SK-N-SH treated with all-trans-retinoic acid at 6 μM for 48 hours (cell line): ENCODE measurements at regions not wholly inside any gene's neighbourhood (a gene's known extent, or its start where the extent isn't known, plus 50 kb on each side); places are given as distances from the start of the nearest gene placed in this dataset.

Experiments
- ATAC-seq: fragments of 200-7000 bp; cut with Tn5 transposase; 3 replicates; pipeline ENCODE4 v1.9.1; 2020; ENCODE audit warnings: mild to moderate bottlenecking, moderate library complexity
- ARNTL ChIP-seq: fragments of 450-650 bp; formaldehyde crosslinking; IDR thresholded peaks from 2 replicates; pipeline ENCODE4 v1.5.0; 2020; ENCODE audit warnings: low read depth, mild to moderate bottlenecking, moderate library complexity, borderline replicate concordance
- CREB5 ChIP-seq: fragments of 250-450 bp; sonication (Bioruptor Pico); IDR thresholded peaks from 2 replicates; pipeline ENCODE4 v1.5.1; 2020; ENCODE audit warnings: low read depth, mild to moderate bottlenecking, moderate library complexity
- CSRNP3 ChIP-seq: fragments of 250-450 bp; sonication (Bioruptor Pico); IDR thresholded peaks from 2 replicates; pipeline ENCODE4 v1.5.1; 2021; ENCODE audit warnings: mild to moderate bottlenecking, moderate library complexity
- ESRRG ChIP-seq: fragments of 250-450 bp; sonication (Bioruptor Pico); IDR thresholded peaks from 2 replicates; pipeline ENCODE4 v1.6.1; 2021; ENCODE audit warnings: mild to moderate bottlenecking
- GLIS3 ChIP-seq: fragments of 250-450 bp; sonication (Bioruptor Pico); IDR thresholded peaks from 2 replicates; pipeline ENCODE4 v1.5.0; 2020; ENCODE audit warnings: mild to moderate bottlenecking, moderate library complexity
- ISL1 ChIP-seq: fragments of 250-450 bp; sonication (Bioruptor Pico); IDR thresholded peaks from 2 replicates; pipeline ENCODE4 v2.1.2; 2022; ENCODE audit warnings: mild to moderate bottlenecking, moderate library complexity
- OSR1 ChIP-seq: fragments of 250-450 bp; sonication (Bioruptor Pico); IDR thresholded peaks from 2 replicates; pipeline ENCODE4 v1.8.0; 2022; ENCODE audit warnings: moderate library complexity, mild to moderate bottlenecking, inconsistent platforms
- POU6F1 ChIP-seq: fragments of 250-450 bp; sonication (Bioruptor Pico); IDR thresholded peaks from 2 replicates; pipeline ENCODE4 v1.8.0; 2021; ENCODE audit warnings: low read depth, mild to moderate bottlenecking, moderate library complexity, borderline replicate concordance
- PPARA ChIP-seq: fragments of 250-450 bp; sonication (Bioruptor Pico); IDR thresholded peaks from 2 replicates; pipeline ENCODE4 v1.5.0; 2020; ENCODE audit warnings: mild to moderate bottlenecking, borderline replicate concordance
- RARB ChIP-seq: fragments of 250-450 bp; sonication (Bioruptor Pico); IDR thresholded peaks from 2 replicates; pipeline ENCODE4 v1.8.0; 2021; ENCODE audit warnings: mild to moderate bottlenecking, moderate library complexity
- SNAI2 ChIP-seq: fragments of 250-450 bp; sonication (Bioruptor Pico); IDR thresholded peaks from 2 replicates; pipeline ENCODE4 v1.5.0; 2020; ENCODE audit warnings: mild to moderate bottlenecking, moderate library complexity
- TCF4 ChIP-seq: fragments of 250-450 bp; sonication (Bioruptor Pico); IDR thresholded peaks from 2 replicates; pipeline ENCODE4 v1.8.0; 2021; ENCODE audit warnings: mild to moderate bottlenecking, moderate library complexity, borderline replicate concordance
- TOX ChIP-seq: fragments of 250-450 bp; sonication (Bioruptor Pico); IDR thresholded peaks from 2 replicates; pipeline ENCODE4 v1.8.0; 2021; ENCODE audit warnings: mild to moderate bottlenecking, moderate library complexity, borderline replicate concordance
- TSHZ2 ChIP-seq: fragments of 250-450 bp; sonication (Bioruptor Pico); IDR thresholded peaks from 2 replicates; pipeline ENCODE4 v1.5.0; 2020; ENCODE audit warnings: mild to moderate bottlenecking, moderate library complexity
- ZC3H10 ChIP-seq: fragments of 250-450 bp; sonication (Bioruptor Pico); IDR thresholded peaks from 2 replicates; pipeline ENCODE4 v1.5.1; 2021; ENCODE audit warnings: mild to moderate bottlenecking, moderate library complexity
- ZFP3 ChIP-seq: fragments of 250-450 bp; sonication (Bioruptor Pico); IDR thresholded peaks from 2 replicates; pipeline ENCODE4 v1.5.0; 2020; ENCODE audit warnings: mild to moderate bottlenecking, moderate library complexity
- ZFP30 ChIP-seq: fragments of 450-650 bp; formaldehyde crosslinking; IDR thresholded peaks from 2 replicates; pipeline ENCODE4 v1.5.0; 2022; ENCODE audit warnings: mild to moderate bottlenecking, moderate library complexity
- ZNF565 ChIP-seq: fragments of 450-650 bp; formaldehyde crosslinking; conservative IDR thresholded peaks from 2 replicates; pipeline ENCODE4 v1.5.0; 2020; ENCODE audit warnings: low read depth, mild to moderate bottlenecking, moderate library complexity
- ZNF8 ChIP-seq: fragments of 450-650 bp; formaldehyde crosslinking; IDR thresholded peaks from 2 replicates; pipeline ENCODE4 v1.5.0; 2020; ENCODE audit warnings: mild to moderate bottlenecking, moderate library complexity

GRCh38 chr18:22021701-22022100 lies 147.7 kb upstream of the GATA6 start:
- ATAC-seq, result no peak
- no peak for TF ChIP-seq TSHZ2 (CRISPR knock-in tag)
- no peak for TF ChIP-seq PPARA
- TF ChIP-seq ZNF565, result no peak
- no peak for TF ChIP-seq ZC3H10
- no peak for TF ChIP-seq TCF4
- no peak for TF ChIP-seq SNAI2 (CRISPR knock-in tag)
- TF ChIP-seq RARB (CRISPR knock-in tag), result no peak
- no peak for TF ChIP-seq CSRNP3 (CRISPR knock-in tag)

- TF ChIP-seq ISL1 (CRISPR knock-in tag) (no peak), GLIS3 (CRISPR knock-in tag) (no peak), POU6F1 (CRISPR knock-in tag) (no peak), ZNF8 (CRISPR knock-in tag) (no peak), TOX (CRISPR knock-in tag) (no peak), CSRNP3 (CRISPR knock-in tag) (no peak), OSR1 (CRISPR knock-in tag) (no peak), ZFP30 (no peak), TSHZ2 (CRISPR knock-in tag) (no peak), RARB (CRISPR knock-in tag) (no peak), ZC3H10 (no peak), ZFP3 (CRISPR knock-in tag) (no peak), ESRRG (no peak), TCF4 (no peak), ARNTL (CRISPR knock-in tag) (no peak), PPARA (no peak), CREB5 (CRISPR knock-in tag) (no peak)
- no peak for ATAC-seq
Measured at GRCh38 chr18:22024924-22025323, 144.5 kb upstream of the GATA6 start.

GRCh38 chr18:22026362-22026761 lies 143.0 kb upstream of the GATA6 start:
- ATAC-seq, result no peak
- no peak for TF ChIP-seq CSRNP3 (CRISPR knock-in tag)
- no peak for TF ChIP-seq ISL1 (CRISPR knock-in tag)
- no peak for TF ChIP-seq GLIS3 (CRISPR knock-in tag)
- TF ChIP-seq CREB5 (CRISPR knock-in tag), result no peak
